PFSK-1 (cell line): ENCODE measurements at regions not wholly inside any gene's neighbourhood (a gene's known extent, or its start where the extent isn't known, plus 50 kb on each side); places are given as distances from the start of the nearest gene placed in this dataset.

Experiments
- POLR2AphosphoS5 ChIP-seq: IDR thresholded peaks from 2 replicates; pipeline ENCODE4 v1.6.1; 2012; ENCODE audit warnings: low read depth, mild to moderate bottlenecking, control low read depth, low read length, moderate library complexity
- SIN3A ChIP-seq: IDR thresholded peaks from 2 replicates; pipeline ENCODE4 v1.6.1; 2012; ENCODE audit warnings: mild to moderate bottlenecking, low read length, moderate library complexity, borderline replicate concordance; ENCODE audit not compliant: insufficient read depth
- TAF1 ChIP-seq: IDR thresholded peaks from 2 replicates; pipeline ENCODE4 v1.6.1; 2012; ENCODE audit warnings: low read length, control low read depth, borderline replicate concordance; ENCODE audit not compliant: insufficient read depth
- TF ChIP-seq, protein P1 (sequence below), 2 experiments: IDR thresholded peaks; 2 replicates each; pipeline versions ENCODE4 v1.6.1 to v1.8.0; 2011 to 2012; ENCODE audit warnings: low read depth in 2 of 2, low read length in 2 of 2, control low read depth in 1 of 2, inconsistent platforms in 1 of 2, mild to moderate bottlenecking in 1 of 2, moderate library complexity in 1 of 2; ENCODE audit not compliant: insufficient read depth in 1 of 2

DNA sequence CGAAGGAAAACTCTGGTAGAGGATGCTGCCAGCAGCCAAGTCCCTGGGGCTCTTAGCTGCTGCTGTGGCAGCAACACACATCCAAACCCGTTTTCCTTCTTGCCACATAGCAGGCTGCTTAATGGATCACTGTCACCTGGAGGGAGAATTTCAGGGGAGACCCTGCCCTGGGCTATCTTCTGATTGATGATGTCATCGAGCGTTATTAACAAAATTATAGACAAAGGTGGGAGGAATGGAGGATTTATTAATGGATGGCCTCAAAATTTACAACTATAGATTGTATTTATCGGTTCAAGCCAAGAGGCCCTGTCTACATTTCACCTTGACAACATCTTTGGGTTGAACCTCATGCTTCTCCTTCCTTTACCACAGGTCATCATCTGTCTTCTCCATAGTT, 120.8 kb upstream of the PZP start:
- no peak for TF ChIP-seq POLR2AphosphoS5
- TF ChIP-seq TAF1: no peak
- TF ChIP-seq SIN3A: no peak
- TF ChIP-seq, protein P1, sequence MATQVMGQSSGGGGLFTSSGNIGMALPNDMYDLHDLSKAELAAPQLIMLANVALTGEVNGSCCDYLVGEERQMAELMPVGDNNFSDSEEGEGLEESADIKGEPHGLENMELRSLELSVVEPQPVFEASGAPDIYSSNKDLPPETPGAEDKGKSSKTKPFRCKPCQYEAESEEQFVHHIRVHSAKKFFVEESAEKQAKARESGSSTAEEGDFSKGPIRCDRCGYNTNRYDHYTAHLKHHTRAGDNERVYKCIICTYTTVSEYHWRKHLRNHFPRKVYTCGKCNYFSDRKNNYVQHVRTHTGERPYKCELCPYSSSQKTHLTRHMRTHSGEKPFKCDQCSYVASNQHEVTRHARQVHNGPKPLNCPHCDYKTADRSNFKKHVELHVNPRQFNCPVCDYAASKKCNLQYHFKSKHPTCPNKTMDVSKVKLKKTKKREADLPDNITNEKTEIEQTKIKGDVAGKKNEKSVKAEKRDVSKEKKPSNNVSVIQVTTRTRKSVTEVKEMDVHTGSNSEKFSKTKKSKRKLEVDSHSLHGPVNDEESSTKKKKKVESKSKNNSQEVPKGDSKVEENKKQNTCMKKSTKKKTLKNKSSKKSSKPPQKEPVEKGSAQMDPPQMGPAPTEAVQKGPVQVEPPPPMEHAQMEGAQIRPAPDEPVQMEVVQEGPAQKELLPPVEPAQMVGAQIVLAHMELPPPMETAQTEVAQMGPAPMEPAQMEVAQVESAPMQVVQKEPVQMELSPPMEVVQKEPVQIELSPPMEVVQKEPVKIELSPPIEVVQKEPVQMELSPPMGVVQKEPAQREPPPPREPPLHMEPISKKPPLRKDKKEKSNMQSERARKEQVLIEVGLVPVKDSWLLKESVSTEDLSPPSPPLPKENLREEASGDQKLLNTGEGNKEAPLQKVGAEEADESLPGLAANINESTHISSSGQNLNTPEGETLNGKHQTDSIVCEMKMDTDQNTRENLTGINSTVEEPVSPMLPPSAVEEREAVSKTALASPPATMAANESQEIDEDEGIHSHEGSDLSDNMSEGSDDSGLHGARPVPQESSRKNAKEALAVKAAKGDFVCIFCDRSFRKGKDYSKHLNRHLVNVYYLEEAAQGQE (IDR thresholded peaks at IDR 0.05; ENCODE audit: insufficient read depth in 1 of 2, low read depth in 2 of 2, low read length in 2 of 2): no peak
